Endodermal cell (in vitro differentiated cells): ENCODE measurements at regions not wholly inside any gene's neighbourhood (a gene's known extent, or its start where the extent isn't known, plus 50 kb on each side); places are given as distances from the start of the nearest gene placed in this dataset.

Experiments used
- DNase-seq: peaks from one replicate; pipeline ENCODE4 v3.0.0-alpha.2; 2017
- H3K27ac ChIP-seq: 2 replicates; pipeline ENCODE4 v1.5.1; 2013; ENCODE audit warnings: mild to moderate bottlenecking, low read depth, low read length, moderate library complexity
- H3K27me3 ChIP-seq: 2 replicates; pipeline ENCODE4 v1.6.1; 2013; ENCODE audit warnings: mild to moderate bottlenecking, low read length, moderate library complexity; ENCODE audit not compliant: insufficient read depth, control insufficient read depth, poor library complexity, severe bottlenecking
- H3K36me3 ChIP-seq: 2 replicates; pipeline ENCODE4 v1.7.0; 2013; ENCODE audit warnings: mild to moderate bottlenecking, low read length, moderate library complexity; ENCODE audit not compliant: control insufficient read depth, insufficient read depth
- H3K4me1 ChIP-seq: one replicate; pipeline ENCODE4 v1.7.0; 2013; ENCODE audit warnings: low read length; ENCODE audit not compliant: control insufficient read depth, insufficient read depth
- H3K4me3 ChIP-seq: 2 replicates; pipeline ENCODE4 v1.5.1; 2013; ENCODE audit warnings: mild to moderate bottlenecking, low read length, moderate library complexity
- H3K9ac ChIP-seq: 2 replicates; pipeline ENCODE4 v1.6.1; 2013; ENCODE audit warnings: mild to moderate bottlenecking, low read length, moderate library complexity; ENCODE audit not compliant: poor library complexity, severe bottlenecking; ENCODE audit errors: extremely low read depth
- H3K9me3 ChIP-seq: 2 replicates; pipeline ENCODE4 v1.6.1; 2013; ENCODE audit warnings: mild to moderate bottlenecking, low read length, moderate library complexity; ENCODE audit not compliant: control insufficient read depth
- H3K27ac Mint-ChIP-seq: 2 replicates; pipeline ENCODE4 v1.8.0; 2020; ENCODE audit warnings: mixed read lengths
- H3K27me3 Mint-ChIP-seq: 2 replicates; pipeline ENCODE4 v1.8.0; 2021; ENCODE audit warnings: mild to moderate bottlenecking, mixed read lengths; ENCODE audit not compliant: insufficient read depth
- H3K36me3 Mint-ChIP-seq: 2 replicates; pipeline ENCODE4 v1.8.0; 2020; ENCODE audit warnings: low read depth, mixed read lengths
- H3K4me1 Mint-ChIP-seq: 2 replicates; pipeline ENCODE4 v1.8.0; 2020; ENCODE audit warnings: mixed read lengths
- H3K4me3 Mint-ChIP-seq: 2 replicates; pipeline ENCODE4 v1.8.0; 2020; ENCODE audit warnings: mild to moderate bottlenecking, moderate library complexity, mixed read lengths
- H3K9me3 Mint-ChIP-seq: 2 replicates; pipeline ENCODE4 v1.8.0; 2020; ENCODE audit warnings: mild to moderate bottlenecking, mixed read lengths
- WGBS, 2 experiments: methylation state at CpG; one replicate each; pipeline versions ENCODE4 v1.1.5 to v1.1.7; 2013; ENCODE audit warnings: missing lambda C conversion rate in 2 of 2, mixed read lengths in 1 of 2; ENCODE audit not compliant: insufficient coverage in 1 of 2, insufficient read length in 1 of 2; 5-methylcytosine and 5-hydroxymethylcytosine counted together
- TF ChIP-seq, protein P1 (sequence below): fragments of 200-600 bp; sonication (generic); conservative IDR thresholded peaks from 2 replicates; pipeline ENCODE4 v1.5.0; 2021; ENCODE audit warnings: antibody characterized with exemption, mild to moderate bottlenecking

DNA sequence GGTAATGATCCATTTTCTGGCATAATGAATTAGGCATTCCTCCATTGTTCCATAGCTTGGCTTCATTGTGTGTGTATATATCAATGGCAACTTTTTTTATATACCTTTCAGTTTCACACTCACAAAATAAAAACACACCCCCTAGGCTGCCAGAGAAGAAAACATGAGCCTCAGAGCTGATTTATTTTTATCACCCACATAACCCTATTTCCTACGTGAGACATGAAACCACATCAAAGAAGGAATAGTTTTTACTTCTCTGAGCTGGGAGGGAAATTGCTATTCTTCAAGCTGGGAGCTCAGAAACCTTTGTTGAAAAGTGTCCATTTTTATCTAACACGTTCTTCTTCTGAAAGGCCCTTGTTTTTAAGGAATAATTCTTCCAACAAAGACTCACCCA is 126.7 kb upstream of the RAI2 start:
- Histone ChIP-seq H3K4me1 (no peaks in the 10 kb centered on the region), H3K36me3 (no peaks in the 10 kb centered on the region), H3K9me3 (peaks cover 6% of the 10 kb centered on the region), H3K4me3 (no peak overlapping the region), H3K27ac (no peak overlapping the region), H3K27me3 (no peaks in the 10 kb centered on the region), H3K9ac (no peak overlapping the region)
- no peak overlapping the region for H3K27ac Mint-ChIP-seq
- TF ChIP-seq, protein P1, sequence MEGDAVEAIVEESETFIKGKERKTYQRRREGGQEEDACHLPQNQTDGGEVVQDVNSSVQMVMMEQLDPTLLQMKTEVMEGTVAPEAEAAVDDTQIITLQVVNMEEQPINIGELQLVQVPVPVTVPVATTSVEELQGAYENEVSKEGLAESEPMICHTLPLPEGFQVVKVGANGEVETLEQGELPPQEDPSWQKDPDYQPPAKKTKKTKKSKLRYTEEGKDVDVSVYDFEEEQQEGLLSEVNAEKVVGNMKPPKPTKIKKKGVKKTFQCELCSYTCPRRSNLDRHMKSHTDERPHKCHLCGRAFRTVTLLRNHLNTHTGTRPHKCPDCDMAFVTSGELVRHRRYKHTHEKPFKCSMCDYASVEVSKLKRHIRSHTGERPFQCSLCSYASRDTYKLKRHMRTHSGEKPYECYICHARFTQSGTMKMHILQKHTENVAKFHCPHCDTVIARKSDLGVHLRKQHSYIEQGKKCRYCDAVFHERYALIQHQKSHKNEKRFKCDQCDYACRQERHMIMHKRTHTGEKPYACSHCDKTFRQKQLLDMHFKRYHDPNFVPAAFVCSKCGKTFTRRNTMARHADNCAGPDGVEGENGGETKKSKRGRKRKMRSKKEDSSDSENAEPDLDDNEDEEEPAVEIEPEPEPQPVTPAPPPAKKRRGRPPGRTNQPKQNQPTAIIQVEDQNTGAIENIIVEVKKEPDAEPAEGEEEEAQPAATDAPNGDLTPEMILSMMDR = no peak
- H3K9me3 Mint-ChIP-seq = peaks cover 54% of the 10 kb centered on the region
- DNase-seq = no peak
- H3K36me3 Mint-ChIP-seq = no peaks in the 10 kb centered on the region
- H3K27me3 Mint-ChIP-seq = no peaks in the 10 kb centered on the region
- H3K4me3 Mint-ChIP-seq = no peak overlapping the region
- H3K4me1 Mint-ChIP-seq = peaks cover 17% of the 10 kb centered on the region
- WGBS, 2 experiments = 71 to 89% methylated on average over 1 to 2 of the region's 2 CpGs

DNA sequence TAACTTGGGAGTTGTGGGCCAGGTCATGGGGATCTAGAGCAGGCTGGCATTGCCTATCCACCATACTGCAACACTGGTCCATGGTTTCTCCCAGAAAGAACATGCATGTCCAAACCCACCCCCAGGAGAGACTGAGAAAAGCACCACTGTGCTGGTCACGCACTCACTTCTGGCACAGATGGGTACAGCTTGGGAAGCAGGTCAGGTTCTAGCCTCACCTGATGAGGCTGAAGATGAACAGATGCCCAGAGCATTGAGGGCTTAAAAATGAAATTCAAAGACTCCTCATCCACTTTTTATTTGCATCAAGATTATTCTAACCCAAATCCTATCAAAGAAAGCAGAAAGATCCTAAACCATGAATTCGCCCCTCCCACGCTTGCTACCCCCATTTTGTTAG is 125.9 kb upstream of the RAI2 start:
- Histone ChIP-seq H3K4me1 (no peaks in the 10 kb centered on the region), H3K36me3 (no peaks in the 10 kb centered on the region), H3K27ac (no peak overlapping the region), H3K4me3 (no peak overlapping the region), H3K9ac (no peak overlapping the region), H3K27me3 (no peaks in the 10 kb centered on the region), H3K9me3 (peaks cover 6% of the 10 kb centered on the region)
- H3K4me3 Mint-ChIP-seq = no peak overlapping the region
- H3K4me1 Mint-ChIP-seq = peaks cover 17% of the 10 kb centered on the region
- DNase-seq = no peak
- H3K9me3 Mint-ChIP-seq = peaks cover 55% of the 10 kb centered on the region
- 92% methylated on average over 3 of the region's 3 CpGs; no CpG with 5 or more reads in 1 of the 2 experiments for WGBS, 2 experiments
- H3K36me3 Mint-ChIP-seq = no peaks in the 10 kb centered on the region
- no peaks in the 10 kb centered on the region for H3K27me3 Mint-ChIP-seq
- TF ChIP-seq, protein P1 = no peak
- no peak overlapping the region for H3K27ac Mint-ChIP-seq

DNA sequence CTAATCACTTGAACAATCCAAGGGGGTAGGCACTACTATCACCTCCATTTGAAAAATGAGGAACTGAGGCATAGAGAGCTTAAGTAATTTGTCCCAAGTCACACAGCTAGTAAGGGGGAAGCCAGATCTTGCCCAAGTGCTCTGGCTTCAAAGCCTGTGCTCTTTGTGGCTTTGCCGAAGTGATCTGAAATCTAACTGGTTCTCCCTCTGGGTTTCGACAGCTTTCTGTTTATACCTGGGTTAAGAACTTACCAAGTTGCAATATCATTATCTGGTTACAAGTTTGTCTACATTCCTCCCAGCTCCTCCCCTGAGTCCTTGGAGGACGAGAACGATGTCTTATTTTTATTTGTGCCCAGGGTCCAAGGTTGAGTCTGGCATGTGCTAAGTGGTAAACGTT is 125.3 kb upstream of the RAI2 start:
- H3K36me3 ChIP-seq = no peaks in the 10 kb centered on the region
- WGBS, 2 experiments = 89 to 100% methylated on average over 2 to 4 of the region's 5 CpGs
- H3K27me3 ChIP-seq = no peaks in the 10 kb centered on the region
- Mint-ChIP-seq H3K27ac (no peak overlapping the region), H3K36me3 (no peaks in the 10 kb centered on the region), H3K4me1 (peaks cover 16% of the 10 kb centered on the region), H3K9me3 (peaks cover 55% of the 10 kb centered on the region), H3K4me3 (no peak overlapping the region), H3K27me3 (no peaks in the 10 kb centered on the region)
- TF ChIP-seq, protein P1 = no peak
- no peak overlapping the region for H3K27ac ChIP-seq
- H3K9me3 ChIP-seq = peaks cover 6% of the 10 kb centered on the region
- no peak for DNase-seq
- H3K4me3 ChIP-seq = no peak overlapping the region
- no peaks in the 10 kb centered on the region for H3K4me1 ChIP-seq
- H3K9ac ChIP-seq = no peak overlapping the region
